ENCODE measurements at regions not wholly inside any gene's neighbourhood (a gene's known extent, or its start where the extent isn't known, plus 50 kb on each side); places are given as distances from the start of the nearest gene placed in this dataset.
A peak's percentile ranks its signal among the peaks of the same experiment; 100 is the strongest.
"Not testable (repeated sequence)": the region's sequence is repeated elsewhere in the genome, so short reads cannot be mapped to it uniquely, and the experiment has no call there.

DNA sequence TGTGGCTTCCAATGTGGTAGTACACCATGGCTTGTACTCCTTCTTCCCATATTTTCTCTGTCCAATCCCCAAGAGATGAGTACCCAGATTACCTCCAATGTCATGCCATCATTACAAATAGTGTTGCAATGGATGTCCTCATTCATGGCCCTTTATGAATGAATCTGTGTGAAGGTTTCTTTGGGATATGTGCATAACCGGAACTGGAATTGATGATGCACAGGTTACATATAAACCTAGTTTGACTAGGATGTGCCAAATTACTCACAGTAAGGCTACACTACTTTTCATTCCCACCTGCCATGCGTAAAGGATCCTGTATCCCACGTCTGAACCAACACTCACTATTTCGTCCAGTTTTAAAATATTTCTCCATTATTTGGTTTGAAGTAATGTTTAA, 173.9 kb upstream of the CXCR4 start:
- DNase-seq (ENCODE audit: low read depth in 2 of 3, low spot score in 2 of 3) = no peak

DNA sequence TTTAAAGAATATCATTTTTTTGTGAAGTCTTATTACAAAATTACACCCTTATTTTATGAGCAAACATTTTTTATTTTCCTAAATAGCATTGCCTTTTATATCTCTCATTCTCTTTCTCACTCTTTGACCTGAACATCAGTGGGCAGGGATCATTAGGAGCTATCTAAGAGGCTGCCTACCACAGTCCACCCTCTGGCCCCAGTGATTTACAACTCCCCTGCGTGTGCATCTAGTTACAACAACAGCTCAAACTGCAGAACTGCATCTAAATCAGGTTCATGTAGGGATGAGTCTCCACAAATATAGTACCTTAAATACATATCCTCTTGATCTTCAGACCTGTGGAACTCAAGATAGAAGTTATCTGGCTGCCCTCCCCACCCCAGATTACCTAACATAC, 172.4 kb upstream of the CXCR4 start:
- no peak for DNase-seq (ENCODE audit: low read depth in 2 of 3, low spot score in 2 of 3)

DNA sequence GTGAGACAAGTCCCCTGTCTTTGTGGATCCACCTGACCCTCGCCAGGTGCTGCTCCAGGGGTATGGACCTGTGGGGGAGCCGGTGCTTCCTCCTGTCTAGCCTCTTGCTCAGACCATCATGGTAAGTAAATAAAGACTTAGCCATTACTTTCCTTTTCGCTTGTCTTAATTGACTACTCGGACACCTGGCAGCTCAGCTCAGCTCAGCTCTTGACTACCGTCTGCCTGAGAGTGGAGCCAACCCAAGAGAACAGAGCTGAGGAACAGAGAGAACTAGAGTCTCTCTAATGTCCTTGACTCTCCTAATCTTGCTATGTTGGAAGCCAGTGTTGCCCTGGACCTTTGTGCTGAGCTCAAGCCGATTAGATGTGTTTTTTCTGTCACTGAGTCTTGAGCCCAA, 170.3 kb upstream of the CXCR4 start:
- no peak for DNase-seq (ENCODE audit: low read depth in 2 of 3, low spot score in 2 of 3)

DNA sequence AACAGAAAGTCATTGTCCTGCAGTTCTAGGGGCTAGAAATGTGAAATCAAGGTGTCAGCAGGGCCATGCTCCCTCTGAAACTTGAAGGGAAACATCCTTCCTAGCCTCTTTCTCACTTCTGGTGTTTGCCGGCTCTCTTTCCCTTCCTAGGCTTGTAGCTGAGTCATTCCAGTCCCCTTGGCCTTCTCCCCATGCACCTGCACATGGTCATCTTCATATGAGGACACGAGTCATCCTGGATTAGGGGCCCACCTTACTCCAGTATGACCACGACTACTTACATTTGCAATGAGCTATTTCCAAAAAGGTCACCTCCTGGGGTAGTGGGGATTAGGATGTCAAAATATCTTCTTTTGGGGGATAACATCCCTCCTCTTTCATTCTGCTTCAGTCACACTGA, 168.5 kb upstream of the CXCR4 start:
- DNase-seq (ENCODE audit: low read depth in 2 of 3, low spot score in 2 of 3) = no peak

DNA sequence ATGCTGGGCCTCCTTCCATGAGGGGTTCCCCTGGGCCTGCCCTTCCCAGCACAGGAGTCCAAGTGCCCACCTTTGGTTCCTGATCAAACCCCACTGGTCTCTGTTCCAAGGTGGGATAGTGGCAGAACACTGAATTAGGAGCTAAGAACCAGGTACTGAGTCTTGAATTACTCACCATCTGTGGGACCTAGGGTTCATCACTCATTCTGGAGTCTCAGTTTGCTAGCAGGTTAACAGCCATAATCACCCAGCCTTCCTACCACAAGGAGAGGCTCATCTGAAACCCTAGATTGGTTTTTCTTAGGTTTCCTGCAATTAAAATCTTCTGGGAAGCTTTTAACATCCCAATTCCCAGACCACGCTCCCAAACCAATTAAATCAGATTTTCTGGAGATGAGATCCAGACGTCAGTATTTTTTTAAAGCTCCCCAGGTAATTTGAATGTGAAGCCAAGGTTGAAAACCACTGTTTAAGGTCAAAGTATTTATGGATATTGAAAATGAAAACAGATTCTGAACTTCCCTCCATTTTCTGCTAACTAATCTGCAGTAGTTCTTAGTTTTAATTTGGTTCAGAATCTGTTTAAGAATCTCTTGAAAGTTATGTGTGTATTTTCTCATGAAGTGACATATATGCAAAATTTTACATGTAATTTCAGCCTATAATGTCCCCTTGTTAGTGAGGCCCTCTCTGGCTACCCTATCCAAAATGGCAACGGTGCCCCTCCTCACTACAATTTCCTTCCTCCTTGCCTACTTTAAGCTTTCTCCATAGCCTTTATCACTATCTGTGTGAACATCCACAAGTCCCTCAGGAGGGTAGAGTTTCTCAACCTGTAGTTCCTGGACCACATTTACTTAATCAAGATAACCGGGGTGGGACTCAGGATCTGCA, 166.5 kb upstream of the CXCR4 start:
- DNase-seq (ENCODE audit: low read depth in 2 of 3, low spot score in 2 of 3) = no peak

DNA sequence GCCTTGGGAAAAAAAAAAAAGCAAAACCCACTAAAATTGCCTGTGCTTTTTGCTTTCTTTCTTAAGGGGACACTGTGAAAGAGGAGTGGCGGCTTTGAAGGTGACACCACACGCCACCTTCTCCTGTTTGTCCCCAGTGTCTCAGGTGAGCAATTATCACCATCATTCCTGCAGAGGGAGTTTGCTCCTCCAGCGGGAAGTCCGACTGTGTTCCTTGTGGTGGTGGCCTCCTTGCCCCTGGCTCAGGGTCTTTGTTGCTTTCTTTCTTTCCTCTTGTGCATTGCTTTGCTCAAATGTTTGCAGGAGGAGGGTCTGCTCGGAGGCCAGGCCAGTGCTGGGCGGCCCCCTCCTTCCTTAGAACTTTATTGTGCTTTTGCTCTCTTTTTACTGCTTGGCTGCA, 164.3 kb upstream of the CXCR4 start:
- no peak for DNase-seq (ENCODE audit: low read depth in 2 of 3, low spot score in 2 of 3)

DNA sequence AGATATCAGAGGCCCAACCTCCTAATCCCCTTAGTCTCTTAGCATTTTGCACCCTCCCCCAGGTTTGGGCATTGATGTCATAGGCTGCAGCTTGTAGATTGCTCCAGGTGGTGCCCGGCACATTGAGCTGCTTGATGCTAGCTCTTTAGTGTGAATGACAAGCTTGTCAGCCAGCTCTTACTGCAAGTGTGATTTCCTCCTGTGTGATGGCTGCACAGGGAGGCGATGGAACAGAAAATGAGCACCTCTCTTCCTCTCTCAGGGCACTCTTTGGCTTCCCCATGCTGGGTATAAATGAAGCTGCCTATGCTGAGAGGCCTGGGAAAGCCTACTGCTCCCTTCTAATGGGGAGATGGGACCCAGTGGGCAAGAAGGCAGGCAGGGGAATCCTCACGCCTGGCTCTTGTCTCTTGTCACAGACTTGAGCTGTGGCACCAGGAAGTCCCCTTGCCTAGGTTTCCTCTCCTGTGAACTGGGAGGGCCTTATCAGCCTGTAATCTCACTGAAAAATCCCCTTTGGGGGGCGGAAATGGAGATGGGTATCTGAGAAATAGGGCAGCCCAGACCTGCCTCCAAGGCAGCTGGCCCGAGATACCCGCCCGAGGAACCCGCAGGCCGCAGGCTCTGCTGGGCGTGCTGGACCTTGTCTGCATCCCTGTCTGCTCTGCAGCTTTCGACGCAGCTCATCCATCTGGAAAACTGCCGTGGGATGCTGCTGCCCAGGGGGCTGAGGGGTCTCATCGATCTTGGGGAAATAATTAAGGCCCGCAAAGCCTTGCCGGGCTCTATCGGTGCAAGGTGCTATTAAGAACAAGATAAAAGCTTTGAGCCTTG, 163.5 kb upstream of the CXCR4 start:
- DNase-seq (ENCODE audit: low read depth in 2 of 3, low spot score in 2 of 3) = peak in 2 of 3 experiments; percentile 16 to 24

DNA sequence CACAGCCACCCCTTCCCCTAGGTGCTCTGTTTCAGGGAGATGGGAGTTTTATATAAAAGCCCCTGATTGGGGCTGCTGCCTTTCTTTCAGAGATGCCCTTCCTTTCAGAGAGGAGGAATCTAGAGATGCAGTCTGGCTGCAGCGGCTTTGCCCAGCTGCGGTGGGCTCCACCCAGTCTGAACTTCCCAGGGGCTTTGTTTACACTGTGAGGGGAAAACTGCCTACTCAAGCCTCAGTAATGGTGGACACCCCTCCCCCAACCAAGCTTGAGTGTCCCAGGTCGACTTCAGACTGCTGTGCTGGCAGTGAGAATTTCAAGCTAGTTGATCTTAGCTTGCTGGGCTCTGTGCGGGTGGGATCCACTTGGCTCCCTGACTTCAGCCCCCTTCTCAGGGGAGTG, 148.4 kb upstream of the CXCR4 start:
- DNase-seq (ENCODE audit: low read depth in 2 of 3, low spot score in 2 of 3) = not testable (repeated sequence)

DNA sequence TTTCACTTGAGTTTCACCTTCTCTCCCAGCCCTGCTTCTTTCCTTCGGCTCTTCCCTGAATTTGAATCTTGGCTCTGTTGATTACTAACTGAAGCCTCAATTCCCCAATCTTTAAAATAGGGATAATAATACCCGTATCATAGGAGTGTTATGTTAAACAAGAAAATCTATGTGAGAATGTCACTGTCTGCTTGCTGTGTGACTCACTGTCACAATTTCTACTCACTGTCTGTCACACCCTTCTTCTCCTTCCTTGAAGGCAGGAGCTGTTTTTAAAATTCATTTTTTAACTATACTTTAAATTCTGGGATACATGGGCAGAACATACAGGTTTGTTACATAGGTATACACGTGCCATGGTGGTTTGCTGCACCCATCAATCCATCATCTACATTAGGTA, 141.6 kb upstream of the CXCR4 start:
- no peak for DNase-seq (ENCODE audit: low read depth in 2 of 3, low spot score in 2 of 3)

DNA sequence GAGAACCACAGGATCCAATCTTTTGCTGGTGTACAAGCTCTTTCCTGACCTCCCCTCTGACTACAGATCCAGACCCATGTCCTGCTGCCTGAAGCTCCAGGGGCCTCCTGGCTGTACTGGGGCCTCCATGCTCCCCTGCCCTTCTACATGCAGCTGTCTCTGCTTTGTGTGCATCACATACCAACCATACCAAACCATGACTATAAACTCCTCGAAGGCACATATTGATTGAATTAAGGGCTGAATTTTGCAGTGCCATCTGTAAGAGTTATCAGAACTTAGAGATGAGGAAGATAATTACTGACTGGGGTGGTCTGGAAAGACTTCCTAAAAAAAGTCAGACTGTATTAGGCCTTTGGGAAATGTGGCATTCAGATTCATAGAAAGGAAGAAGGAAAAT, 139.9 kb upstream of the CXCR4 start:
- DNase-seq (ENCODE audit: low read depth in 2 of 3, low spot score in 2 of 3) = no peak

DNA sequence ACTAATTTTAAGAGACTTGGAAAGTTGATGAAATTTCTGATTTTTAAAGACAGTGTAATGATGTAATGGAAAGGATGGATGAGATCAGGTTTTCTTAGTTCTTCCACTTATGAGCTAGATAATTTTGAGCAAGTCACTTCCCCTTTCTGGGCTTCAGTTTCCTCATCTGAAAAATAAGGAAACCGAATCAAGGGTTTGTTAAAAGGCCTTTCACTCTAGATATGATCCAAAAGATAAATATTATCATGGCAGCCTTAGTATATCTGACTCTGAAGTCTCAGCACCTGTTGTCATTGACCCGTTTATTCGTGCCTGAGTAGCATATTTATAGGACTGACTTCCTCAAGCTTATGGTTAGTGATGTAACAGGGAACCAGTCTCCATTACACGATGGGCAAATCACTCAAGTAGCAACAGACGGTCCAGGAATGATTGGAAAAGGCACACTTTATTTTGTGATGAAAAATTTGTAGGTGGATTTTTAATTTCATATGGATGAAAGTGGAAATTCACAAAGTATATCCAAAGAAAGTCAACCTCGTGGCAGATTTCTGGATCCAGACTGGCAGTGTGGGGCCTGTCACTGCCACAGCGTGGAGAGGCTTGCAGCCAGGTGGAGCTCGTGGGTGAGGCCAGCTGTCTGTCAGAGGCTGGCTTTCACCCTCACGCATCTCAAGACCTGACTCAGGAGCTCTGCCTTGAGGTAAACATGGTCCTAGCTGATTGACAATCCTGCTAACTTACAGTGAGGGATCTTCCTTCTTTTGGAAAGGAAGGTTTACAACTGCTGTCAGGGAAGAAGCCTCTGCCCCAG, 137.9 kb upstream of the CXCR4 start:
- DNase-seq (ENCODE audit: low read depth in 2 of 3, low spot score in 2 of 3) = no peak

DNA sequence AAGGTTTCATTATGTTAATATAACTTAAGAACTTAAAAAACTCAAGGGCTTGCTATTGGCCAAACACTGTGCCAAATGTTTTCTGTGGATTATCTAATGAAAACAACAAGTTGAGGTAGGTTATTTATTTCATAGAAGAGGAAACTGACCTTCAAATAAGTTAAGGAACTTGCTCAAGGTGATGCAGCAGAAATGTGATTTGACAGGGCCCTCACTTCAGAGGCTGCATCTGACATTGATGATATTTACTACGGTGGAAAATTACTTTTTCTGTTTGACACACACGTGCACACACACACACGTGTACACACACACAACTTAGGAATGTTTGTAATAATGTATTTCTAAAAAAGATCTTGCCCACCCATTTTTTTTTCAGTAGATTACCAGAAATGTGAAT, 137.2 kb upstream of the CXCR4 start:
- DNase-seq (ENCODE audit: low read depth in 2 of 3, low spot score in 2 of 3) = no peak

DNA sequence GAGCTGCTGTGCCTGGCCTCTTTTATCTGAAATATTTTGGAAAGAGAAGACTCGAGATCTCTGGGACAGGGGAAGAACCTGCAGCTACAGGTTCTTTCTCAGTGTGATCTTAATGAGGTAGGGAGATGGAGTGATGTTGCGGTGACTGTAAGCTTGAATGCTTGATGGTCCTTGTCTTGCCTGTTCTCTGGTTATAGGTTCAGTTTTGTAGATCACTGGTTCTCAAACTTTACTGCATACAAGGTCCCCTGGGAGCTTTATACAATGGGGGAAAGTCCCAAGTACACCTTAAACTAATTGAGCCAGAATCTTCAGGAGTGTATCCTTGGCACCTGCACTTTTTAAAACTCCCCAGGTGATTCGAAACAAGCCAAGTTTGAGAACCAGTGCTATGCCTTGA, 136.7 kb upstream of the CXCR4 start:
- no peak for DNase-seq (ENCODE audit: low read depth in 2 of 3, low spot score in 2 of 3)

DNA sequence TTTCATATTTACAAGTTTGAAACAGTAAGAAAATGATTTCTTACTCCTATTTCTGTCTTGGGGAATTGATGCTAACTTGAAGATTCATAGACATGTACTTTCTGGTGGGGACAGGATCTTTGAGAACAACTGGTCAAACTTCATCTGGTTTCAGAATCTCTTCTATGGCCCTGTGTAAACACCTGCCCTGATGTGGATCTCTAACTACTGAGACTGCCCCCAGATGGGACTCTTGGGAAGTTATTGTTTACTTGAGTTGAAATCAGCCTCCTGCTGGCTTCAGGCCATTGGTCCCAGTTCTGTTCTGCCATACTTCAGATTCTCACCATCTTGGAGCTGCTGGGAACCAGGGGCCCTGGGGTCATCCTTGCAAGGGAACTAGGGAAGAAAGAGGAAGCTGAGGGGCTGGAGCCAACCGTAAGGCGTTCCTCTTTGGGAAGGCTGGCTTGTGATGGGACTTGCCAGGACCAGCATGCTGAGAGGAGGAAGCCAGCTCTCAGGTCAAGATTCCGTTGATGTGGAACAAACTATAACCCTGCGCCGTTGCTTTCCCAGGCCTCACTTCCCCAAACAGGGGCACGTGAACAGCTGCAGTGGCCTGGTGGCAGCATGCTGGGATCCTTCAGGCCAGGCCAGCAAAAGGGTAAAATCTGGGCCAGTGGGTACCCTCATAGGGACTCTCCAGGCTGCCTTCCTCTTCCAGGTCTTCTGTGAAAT, 135.5 kb upstream of the CXCR4 start:
- DNase-seq (ENCODE audit: low read depth in 2 of 3, low spot score in 2 of 3) = no peak

DNA sequence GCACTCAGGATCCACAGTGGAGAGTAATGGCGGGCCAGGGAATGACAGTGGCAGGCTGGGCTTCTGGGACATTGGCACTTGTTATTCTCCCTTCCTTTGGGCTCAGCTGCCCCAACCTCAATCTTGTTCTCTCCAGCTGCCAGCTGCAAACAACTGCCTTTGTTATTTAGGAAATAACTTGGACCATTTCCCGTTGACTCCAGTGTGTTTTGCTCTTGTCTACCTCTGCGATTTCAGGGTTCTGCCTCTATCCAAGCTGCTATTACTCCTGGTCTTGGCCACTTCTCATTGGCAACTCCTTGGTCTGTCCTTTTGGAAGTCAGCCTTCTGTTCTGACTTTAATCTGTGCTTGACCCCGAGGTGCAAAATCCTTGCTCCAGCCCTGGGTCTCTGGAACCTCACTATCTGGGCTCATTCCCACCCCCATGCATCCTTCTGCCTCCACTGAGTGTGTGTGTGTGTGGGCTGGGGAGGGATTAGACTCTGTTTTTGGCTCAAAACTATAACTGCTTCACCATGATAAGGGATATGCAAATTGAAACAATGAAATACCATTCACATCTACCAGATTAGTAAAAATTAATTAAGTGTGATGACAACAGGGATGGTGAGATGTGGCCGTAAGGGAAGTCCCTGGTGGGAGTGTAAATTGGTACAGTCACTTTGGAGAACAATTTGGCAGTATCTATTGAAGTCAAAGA, 134.1 kb upstream of the CXCR4 start:
- no peak for DNase-seq (ENCODE audit: low read depth in 2 of 3, low spot score in 2 of 3)

DNA sequence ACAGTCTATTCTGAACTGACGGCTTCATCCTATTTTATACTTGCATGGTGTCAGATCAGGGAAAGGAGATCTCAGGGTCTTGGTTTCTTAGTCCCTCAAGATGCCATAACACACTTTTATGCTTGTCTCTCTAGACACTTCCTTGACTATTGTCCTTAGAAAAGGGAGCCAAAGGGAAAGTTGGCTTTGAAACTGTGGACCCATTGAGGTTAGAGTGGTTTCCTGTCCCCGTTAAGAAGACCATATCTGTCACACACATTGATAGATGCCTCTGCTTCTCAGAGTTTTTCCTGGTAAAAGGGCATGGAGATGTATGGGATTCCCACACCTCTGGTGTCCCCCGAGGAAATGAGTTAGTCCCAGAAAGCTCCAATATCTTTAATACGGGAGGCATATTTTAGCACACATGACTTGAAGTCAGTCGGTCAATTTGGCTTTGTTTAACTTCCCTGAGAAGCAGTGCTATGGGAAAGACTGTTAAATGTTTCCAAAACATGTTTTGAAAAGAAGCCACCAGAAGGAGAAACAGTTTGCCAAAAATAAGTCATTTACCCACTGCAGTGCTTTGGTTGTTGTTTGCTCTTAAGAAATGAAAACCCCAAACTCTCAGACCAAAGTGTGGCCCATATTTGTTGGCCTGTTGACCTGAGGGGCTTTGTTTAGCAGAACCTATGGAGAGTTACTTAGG, 133.4 kb upstream of the CXCR4 start:
- DNase-seq (ENCODE audit: low read depth in 2 of 3, low spot score in 2 of 3) = no peak

DNA sequence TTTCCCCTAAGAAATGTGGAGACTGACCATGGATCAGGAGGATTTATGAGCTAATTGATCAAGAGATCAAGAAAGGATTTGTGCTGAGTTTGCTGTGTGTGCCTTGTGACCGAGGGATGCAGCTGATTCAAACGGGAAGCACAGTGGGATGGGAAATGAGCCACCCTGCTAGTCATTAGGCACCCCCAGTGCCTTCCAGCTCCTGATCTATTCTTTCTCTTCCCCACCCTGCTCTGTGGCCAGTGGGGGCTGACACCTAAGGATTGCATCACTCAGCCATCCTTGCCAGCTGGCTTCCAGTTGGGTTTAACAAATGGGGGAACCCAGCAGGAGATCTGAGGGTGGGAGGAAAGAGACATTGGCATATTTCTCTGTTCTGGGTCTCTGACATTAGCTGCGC, 132.2 kb upstream of the CXCR4 start:
- DNase-seq (ENCODE audit: low read depth in 2 of 3, low spot score in 2 of 3) = no peak

DNA sequence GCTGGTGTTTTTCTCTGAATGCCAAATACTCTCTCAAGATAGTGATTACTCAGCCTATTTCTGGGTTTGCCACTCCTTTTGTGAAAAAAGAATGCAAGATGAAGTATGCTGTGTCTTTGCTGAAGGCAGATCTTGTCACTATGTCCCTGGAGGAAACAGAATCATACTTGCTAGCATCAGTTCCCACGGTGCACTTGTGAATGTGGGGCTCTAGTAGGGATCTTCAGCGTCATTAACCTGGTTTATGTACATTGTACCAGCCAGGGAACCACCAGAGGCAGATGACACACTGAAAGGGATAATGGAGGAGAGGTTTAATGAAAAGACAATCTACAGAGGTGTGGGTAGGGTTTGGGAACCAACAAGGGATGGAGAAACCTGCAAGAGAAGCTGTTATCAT, 131.0 kb upstream of the CXCR4 start:
- no peak for DNase-seq (ENCODE audit: low read depth in 2 of 3, low spot score in 2 of 3)

DNA sequence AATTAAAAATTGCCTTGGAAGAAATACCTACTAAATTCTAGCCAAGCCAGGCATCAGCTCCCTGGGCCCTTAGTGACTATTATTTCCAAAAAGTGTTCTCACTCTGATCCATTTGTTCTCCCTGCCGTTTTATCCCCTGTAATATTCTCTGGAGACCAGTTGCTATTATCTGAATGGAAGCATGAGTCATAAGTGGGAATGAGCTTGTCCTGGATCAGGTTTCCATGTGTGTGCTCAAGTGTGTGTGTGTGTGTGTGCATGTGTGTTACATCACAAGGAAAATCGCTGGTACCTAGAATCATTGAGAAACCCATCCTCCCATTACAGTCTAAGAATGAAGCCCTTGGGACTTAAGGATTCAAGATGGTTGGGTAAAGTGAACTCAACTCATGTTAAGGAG, 130.3 kb upstream of the CXCR4 start:
- no peak for DNase-seq (ENCODE audit: low read depth in 2 of 3, low spot score in 2 of 3)
